GM19328 (cell line): ENCODE measurements at regions not wholly inside any gene's neighbourhood (a gene's known extent, or its start where the extent isn't known, plus 50 kb on each side); places are given as distances from the start of the nearest gene placed in this dataset.
A peak's percentile ranks its signal among the peaks of the same experiment; 100 is the strongest.
"Not testable (repeated sequence)": the region's sequence is repeated elsewhere in the genome, so short reads cannot be mapped to it uniquely, and the experiment has no call there.

Experiments used
- ATAC-seq: cut with Tn5 transposase; IDR thresholded peaks from one replicate; pipeline ENCODE4 v1.9.1; 2021; ENCODE audit warnings: mild to moderate bottlenecking, moderate library complexity; ENCODE audit not compliant: unreplicated experiment

- ATAC-seq = no peak
These were observed 135.6 kb upstream of the LYZL2 start for GRCh38 chr10:30765022-30765615.

DNA sequence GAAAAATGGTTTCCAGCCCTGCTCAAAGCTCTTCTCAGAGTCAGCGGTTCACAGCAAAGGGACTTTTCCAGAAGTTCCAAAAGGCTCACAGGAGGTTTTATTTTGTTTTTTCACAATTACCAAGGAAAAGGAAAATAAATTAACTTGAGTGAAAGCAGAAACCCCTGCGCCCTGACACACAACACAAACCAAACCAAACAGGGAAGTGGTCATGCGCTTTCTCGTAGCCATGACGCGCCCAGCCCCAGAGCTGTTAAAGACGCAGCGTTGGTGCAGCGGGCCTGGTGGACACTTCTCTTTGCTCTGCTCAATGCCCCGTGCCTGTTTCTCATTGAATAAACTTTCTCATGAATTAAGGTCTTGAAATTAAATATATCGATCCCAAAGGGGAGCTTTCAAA, 134.4 kb upstream of the LYZL2 start:
- no peak for ATAC-seq

DNA sequence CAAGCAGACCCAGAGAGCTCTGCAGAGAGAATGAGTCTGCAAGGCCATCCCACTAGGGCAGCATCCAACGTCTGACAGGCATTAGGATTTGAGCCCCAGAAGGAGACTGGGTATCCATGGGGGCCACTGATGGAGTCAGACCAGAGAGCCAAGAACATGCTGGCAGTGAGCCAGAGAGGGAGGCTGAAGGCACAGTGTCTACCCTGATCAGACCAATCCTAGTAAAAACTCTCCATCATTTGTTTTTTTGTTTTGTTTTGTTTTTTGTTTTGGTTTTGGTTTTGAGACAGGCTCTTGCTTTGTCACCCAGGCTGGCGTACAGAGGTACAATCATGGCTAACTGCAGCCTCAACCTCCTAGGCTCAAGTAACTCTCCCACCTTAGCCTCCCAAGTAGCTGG, 133.1 kb upstream of the LYZL2 start:
- no peak for ATAC-seq

- no peak for ATAC-seq
These were observed 129.9 kb upstream of the LYZL2 start for GRCh38 chr10:30759423-30759822.

DNA sequence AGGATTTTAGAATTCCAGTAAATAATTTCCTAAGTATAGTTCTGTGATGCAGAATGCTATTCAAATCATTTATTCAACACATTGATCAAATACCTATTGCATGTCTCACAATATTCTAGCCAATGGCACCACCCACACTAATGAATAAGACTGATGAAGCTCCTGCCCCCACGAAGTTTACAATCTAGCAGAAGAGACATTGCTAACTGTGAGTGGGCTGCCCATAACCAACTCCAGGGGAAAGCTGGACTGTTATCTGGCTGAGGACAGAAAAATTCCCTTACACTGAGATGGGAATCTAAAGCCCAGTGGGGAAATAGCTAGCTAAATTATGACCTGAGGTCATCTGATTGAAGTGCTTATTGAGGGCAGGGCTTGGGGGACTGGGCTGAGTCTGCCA, 128.8 kb upstream of the LYZL2 start:
- no peak for ATAC-seq

- no peak for ATAC-seq
These were observed 127.3 kb upstream of the LYZL2 start for GRCh38 chr10:30756896-30757295.

GRCh38 chr10:30756151-30756550, 126.6 kb upstream of the LYZL2 start:
- ATAC-seq = no peak

DNA sequence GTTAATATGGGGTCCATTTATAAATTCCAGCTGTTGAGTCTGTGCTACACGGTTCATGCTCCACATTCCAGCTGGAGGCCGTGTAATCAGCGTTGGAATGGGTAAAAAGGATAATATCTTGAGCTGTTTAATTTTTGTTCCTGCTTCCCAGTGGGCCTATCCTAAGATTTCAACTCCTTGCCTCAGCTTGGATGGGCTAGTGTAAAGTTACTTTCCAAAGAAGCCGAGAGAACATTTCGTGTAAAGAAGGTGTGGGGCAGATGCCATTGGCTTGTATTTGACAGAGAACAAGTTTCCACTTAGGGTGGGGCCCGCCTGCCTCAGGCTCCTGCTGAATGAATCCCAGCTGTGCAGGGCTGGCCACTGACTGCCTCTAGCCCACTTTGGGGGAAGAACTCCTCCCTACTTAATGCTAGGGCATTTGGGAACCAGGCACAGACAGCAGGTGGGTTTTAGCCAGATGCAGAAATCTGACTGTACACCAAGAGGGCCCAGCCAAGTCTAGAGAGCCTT, 125.9 kb upstream of the LYZL2 start:
- no peak for ATAC-seq

DNA sequence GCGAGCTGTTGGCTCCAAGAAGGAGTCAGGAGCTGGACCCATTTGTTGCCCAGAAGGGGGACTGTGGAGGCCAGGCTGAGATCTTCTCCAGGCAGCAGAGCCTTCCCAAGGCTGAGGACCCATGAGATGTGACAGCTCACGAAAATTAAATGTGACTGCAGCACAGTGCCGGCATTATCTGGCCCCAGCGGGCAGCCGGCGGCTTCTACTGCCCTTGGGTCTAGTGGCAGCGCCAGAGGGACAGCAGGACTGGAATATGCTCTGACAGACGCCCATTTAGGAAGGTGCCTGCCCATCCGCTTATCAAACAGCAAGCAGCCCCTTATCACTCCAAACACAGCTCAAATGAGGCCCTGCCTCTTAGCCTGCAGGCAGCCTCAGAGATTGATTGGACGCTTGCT, 122.9 kb upstream of the LYZL2 start:
- ATAC-seq = no peak

DNA sequence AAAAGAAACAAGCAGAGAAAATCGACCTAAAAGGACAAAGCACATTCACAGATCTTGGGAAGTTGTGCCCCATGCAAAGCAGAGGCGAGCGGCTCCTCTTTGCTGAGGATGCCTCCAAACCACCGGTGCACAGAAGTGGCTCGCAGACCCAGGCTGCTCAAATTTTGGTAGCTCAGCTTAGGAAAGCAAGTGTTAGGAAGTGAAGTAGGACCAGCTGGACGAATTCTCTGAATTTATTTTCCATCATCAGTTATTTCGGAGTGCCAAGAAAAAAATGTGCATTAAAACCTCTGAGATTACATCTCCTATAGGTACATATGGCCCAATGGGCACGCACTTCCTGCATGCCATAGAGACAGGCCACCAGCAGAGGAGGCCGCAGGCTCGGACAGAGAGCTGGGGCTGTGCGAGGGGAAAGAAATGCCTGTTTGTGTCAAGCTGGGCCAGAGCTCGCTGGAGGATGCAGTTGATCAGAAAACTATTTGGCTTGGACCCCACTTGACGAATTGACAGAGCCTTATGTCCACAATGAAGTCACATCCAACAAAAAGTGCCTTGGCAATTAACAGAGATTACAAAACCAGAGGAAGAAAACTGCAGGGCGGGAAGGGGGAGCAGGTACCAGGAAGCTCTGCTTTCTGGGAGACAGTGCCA, 122.3 kb upstream of the LYZL2 start:
- no peak for ATAC-seq

DNA sequence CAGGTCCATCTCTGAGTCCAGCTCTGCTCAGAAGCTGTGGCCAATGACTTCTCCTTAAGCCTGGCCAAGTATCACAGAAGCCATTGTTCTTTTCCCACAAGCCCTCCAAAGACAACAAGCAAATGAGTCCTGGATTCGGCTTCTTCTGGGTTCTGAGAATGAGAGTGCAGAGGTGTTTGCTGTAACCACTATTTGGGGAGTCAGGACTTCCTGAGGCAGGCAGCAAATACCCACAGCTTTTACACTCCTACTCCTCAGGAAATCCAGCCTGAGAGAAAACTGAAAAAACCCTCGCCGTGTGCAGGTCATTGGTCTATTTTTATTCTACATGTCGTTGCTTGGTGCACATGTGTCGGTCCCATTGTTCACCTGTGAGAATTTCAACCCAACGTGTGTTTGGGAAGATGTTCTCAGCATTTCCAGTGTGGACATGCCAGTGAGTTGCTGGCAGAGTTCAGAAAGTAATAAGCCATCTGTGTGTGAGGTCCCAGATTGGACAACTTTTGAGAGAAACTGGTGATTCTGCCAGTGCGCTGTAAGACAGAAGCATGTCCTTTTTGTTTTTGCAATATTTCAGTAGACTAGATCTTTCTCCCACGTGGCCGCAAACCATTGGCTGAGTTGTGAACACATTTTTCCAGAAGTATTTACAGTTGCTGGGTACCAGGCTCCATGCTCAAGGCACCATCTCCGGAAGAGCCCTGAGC, 121.6 kb upstream of the LYZL2 start:
- ATAC-seq = peak; percentile 53

GRCh38 chr10:30749385-30749784, 119.8 kb upstream of the LYZL2 start:
- ATAC-seq = no peak

DNA sequence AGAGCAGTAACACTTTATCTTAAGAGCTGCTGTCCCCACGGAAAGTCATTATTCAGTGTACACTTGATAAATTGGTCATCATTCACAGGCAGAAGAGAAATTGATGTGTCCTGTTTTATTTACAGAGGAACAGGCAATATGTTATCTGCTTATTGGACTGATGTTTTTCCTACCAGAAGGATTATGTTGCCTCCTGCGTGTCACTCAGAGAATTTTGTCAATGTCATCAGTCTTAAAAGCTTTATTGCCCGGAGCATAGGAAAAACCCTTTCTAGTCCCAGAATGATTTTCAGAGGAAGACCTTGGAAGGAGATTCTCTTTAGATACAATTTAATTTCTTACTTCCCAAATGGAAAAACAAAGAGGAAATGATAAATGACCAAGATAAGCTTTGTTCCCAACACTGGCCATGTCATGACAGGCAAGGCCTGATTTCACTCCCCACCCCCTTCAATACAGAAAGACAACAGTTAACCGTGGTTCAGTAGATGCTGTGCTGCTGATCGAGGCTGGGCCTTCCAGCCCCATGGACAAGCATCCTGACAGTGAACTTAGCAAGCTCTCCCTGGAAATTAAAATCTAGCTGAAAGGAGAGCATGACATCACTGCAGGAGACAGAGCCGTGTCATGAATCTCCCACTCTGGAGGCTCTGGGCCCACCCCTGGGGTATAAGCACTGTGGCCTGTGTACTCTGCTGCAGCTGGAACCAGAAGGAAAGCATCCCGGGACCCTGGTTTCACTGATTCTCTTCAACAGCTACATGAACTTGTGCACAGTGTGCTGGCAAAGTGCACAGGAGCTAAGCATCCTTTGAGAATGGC, 118.8 kb upstream of the LYZL2 start:
- no peak for ATAC-seq

GRCh38 chr10:30747633-30748032, 118.1 kb upstream of the LYZL2 start:
- no peak for ATAC-seq

GRCh38 chr10:30745953-30746352, 116.4 kb upstream of the LYZL2 start:
- ATAC-seq = no peak

- ATAC-seq = no peak
These were observed 114.6 kb upstream of the LYZL2 start for GRCh38 chr10:30744106-30744505.

- ATAC-seq = no peak
These were observed 114.0 kb upstream of the LYZL2 start for GRCh38 chr10:30743586-30743985.

- ATAC-seq = peak; percentile 73
These were observed 112.9 kb upstream of the LYZL2 start for GRCh38 chr10:30742471-30742870.

- not testable (repeated sequence) for ATAC-seq
These were observed 111.2 kb upstream of the LYZL2 start for GRCh38 chr10:30740774-30741173.

- ATAC-seq = no peak
These were observed 108.9 kb upstream of the LYZL2 start for GRCh38 chr10:30738416-30738815.

- ATAC-seq = no peak
These were observed 108.4 kb upstream of the LYZL2 start for GRCh38 chr10:30737931-30738391.
